Stimulated activated naive CD8-positive, alpha-beta T cell treated with anti-CD3 and anti-CD28 coated beads, Interleukin-15, Interleukin-2, amounts not matched to agents 100 ng/mL and 50 ng/mL, for 24 hours (primary cell): ENCODE measurements at regions not wholly inside any gene's neighbourhood (a gene's known extent, or its start where the extent isn't known, plus 50 kb on each side); places are given as distances from the start of the nearest gene placed in this dataset.

Experiments
- H3K27ac Mint-ChIP-seq: one replicate; pipeline ENCODE4 v1.8.0; 2021; ENCODE audit warnings: mild to moderate bottlenecking, mixed read lengths
- H3K27me3 Mint-ChIP-seq: one replicate; pipeline ENCODE4 v1.8.0; 2021; ENCODE audit warnings: mixed read lengths
- H3K36me3 Mint-ChIP-seq: one replicate; pipeline ENCODE4 v1.8.0; 2021; ENCODE audit warnings: low read depth, mixed read lengths
- H3K4me1 Mint-ChIP-seq: one replicate; pipeline ENCODE4 v1.8.0; 2021; ENCODE audit warnings: low read depth, mixed read lengths
- H3K4me3 Mint-ChIP-seq: one replicate; pipeline ENCODE4 v1.8.0; 2021; ENCODE audit warnings: mild to moderate bottlenecking, mixed read lengths
- H3K9me3 Mint-ChIP-seq: one replicate; pipeline ENCODE4 v1.8.0; 2021; ENCODE audit warnings: mixed read lengths

DNA sequence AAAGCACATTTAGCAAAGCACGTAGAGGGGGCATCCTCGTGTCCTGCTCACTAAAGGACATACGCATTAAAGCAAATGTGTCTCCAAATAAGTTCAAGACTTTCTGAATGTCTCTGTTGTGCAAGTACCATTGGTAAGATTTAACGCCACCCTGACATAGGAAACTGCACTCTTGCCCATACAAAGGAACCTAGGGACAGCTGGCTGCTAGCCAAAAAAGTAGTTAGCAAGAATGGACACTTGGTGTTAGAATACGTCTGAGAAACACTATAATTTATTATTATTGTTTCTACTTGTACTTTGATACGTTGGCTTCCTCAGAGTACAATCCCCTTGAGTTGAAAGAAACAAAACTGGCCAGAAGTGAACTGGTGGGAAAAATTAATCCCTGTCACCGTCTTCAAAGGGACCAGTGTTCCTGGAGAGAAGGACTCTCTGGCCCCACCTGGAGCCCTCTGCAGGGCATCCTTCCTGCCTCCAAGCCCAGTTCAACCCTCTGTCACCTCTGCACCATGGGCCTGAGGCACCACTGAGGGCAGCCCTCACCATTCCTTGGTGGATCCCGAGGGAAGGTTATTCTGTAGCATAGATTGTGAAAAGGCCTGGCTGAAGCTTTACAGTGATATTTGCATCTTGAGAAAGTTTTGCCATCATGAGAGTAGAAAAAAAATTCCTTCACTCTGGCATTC lies 51.4 kb upstream of the APCDD1 start:
- Mint-ChIP-seq H3K4me1 (peaks cover 4% of the 10 kb centered on the region), H3K9me3 (no peaks in the 10 kb centered on the region), H3K27ac (no peak overlapping the region), H3K27me3 (peaks cover 11% of the 10 kb centered on the region), H3K4me3 (no peak overlapping the region), H3K36me3 (no peaks in the 10 kb centered on the region)

GRCh38 chr18:10403708-10404107 lies 50.7 kb upstream of the APCDD1 start:
- Mint-ChIP-seq H3K27me3 (peaks cover 11% of the 10 kb centered on the region), H3K4me1 (peaks cover 4% of the 10 kb centered on the region), H3K36me3 (no peaks in the 10 kb centered on the region), H3K9me3 (no peaks in the 10 kb centered on the region), H3K27ac (no peak overlapping the region), H3K4me3 (no peak overlapping the region)

DNA sequence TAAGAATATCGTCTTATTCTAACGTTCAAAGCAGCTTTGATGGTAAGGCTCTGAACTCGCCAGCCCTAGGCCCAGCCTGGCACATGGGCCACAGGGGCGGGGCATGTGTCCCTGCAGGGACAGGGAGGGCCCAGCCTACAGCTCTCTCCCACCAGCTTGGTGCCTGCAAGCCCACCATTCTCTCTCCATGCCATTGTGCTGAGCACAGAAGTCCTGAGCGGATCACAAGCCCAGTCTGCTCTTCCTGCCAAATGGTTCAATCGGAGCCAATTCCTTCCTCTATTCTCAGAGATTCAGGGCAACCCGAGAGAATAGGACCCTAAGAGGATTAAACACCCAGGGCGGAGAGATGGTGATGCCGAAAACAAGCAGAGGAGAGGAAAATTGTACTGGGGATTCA lies 50.3 kb upstream of the APCDD1 start:
- H3K27ac Mint-ChIP-seq = no peak overlapping the region
- peaks cover 4% of the 10 kb centered on the region for H3K4me1 Mint-ChIP-seq
- H3K4me3 Mint-ChIP-seq = no peak overlapping the region
- no peaks in the 10 kb centered on the region for H3K9me3 Mint-ChIP-seq
- H3K36me3 Mint-ChIP-seq = no peaks in the 10 kb centered on the region
- H3K27me3 Mint-ChIP-seq = peaks cover 11% of the 10 kb centered on the region
